Stimulated activated naive CD8-positive, alpha-beta T cell treated with anti-CD3 and anti-CD28 coated beads, Interleukin-15, amount 100 ng/mL, for 72 hours (primary cell): ENCODE measurements at regions not wholly inside any gene's neighbourhood (a gene's known extent, or its start where the extent isn't known, plus 50 kb on each side); places are given as distances from the start of the nearest gene placed in this dataset.

Experiments
- ATAC-seq: fragments of 150-1000 bp; cut with Tn5 transposase; 2 replicates; pipeline ENCODE4 v1.10.0; 2021; ENCODE audit warnings: mild to moderate bottlenecking, moderate library complexity
- DNase-seq, 2 donors: peaks; one replicate each; pipeline ENCODE4 v3.0.0; 2021 to 2022
- H3K27ac Mint-ChIP-seq, 2 donors: one replicate each; pipeline ENCODE4 v1.8.0; 2022; ENCODE audit warnings: mild to moderate bottlenecking in 2 of 2, mixed read lengths in 2 of 2, moderate library complexity in 2 of 2
- H3K27me3 Mint-ChIP-seq: one replicate; pipeline ENCODE4 v1.8.0; 2022; ENCODE audit warnings: mixed read lengths
- H3K4me1 Mint-ChIP-seq: one replicate; pipeline ENCODE4 v1.8.0; 2022; ENCODE audit warnings: mild to moderate bottlenecking, mixed read lengths
- H3K4me3 Mint-ChIP-seq, 2 donors: one replicate each; pipeline ENCODE4 v1.8.0; 2022; ENCODE audit warnings: mild to moderate bottlenecking in 2 of 2, mixed read lengths in 2 of 2, moderate library complexity in 1 of 2
- H3K9me3 Mint-ChIP-seq, 2 donors: one replicate each; pipeline ENCODE4 v1.8.0; 2022; ENCODE audit warnings: mixed read lengths in 2 of 2

- peaks cover 0 to 9% of the 10 kb centered on the region in 2 donors for H3K9me3 Mint-ChIP-seq
- no peak overlapping the region for H3K27ac Mint-ChIP-seq
- H3K4me3 Mint-ChIP-seq = no peak overlapping the region
- DNase-seq (no peak), ATAC-seq (no peak)
- H3K27me3 Mint-ChIP-seq = no peaks in the 10 kb centered on the region
- no peaks in the 10 kb centered on the region for H3K4me1 Mint-ChIP-seq
Observed at GRCh38 chr15:39468331-39468730, 112.5 kb upstream of the THBS1 start.

GRCh38 chr15:39468828-39469227 is 112.1 kb upstream of the THBS1 start:
- no peak overlapping the region for H3K4me3 Mint-ChIP-seq

GRCh38 chr15:39471785-39472574 is 108.9 kb upstream of the THBS1 start:
- DNase-seq (no peak), ATAC-seq (no peak)
- Mint-ChIP-seq H3K4me3 (no peak overlapping the region), H3K27ac (peak overlapping the region in 1 of 2 donors; percentile 62), H3K4me1 (no peaks in the 10 kb centered on the region), H3K27me3 (no peaks in the 10 kb centered on the region), H3K9me3 (peaks cover 0 to 9% of the 10 kb centered on the region in 2 donors)

More at GRCh38 chr15:39468828-39469227, 112.1 kb upstream of the THBS1 start:
- peaks cover 0 to 9% of the 10 kb centered on the region in 2 donors for H3K9me3 Mint-ChIP-seq
- H3K27ac Mint-ChIP-seq = no peak overlapping the region
- H3K27me3 Mint-ChIP-seq = no peaks in the 10 kb centered on the region
- no peaks in the 10 kb centered on the region for H3K4me1 Mint-ChIP-seq
- no peak for ATAC-seq
- no peak for DNase-seq

GRCh38 chr15:39472621-39473297 is 108.1 kb upstream of the THBS1 start:
- H3K4me3 Mint-ChIP-seq = no peak overlapping the region
- H3K27me3 Mint-ChIP-seq = no peaks in the 10 kb centered on the region
- no peak for DNase-seq
- no peak for ATAC-seq
- no peak overlapping the region for H3K27ac Mint-ChIP-seq
- no peaks in the 10 kb centered on the region for H3K4me1 Mint-ChIP-seq
- peaks cover 0 to 9% of the 10 kb centered on the region in 2 donors for H3K9me3 Mint-ChIP-seq

- DNase-seq (no peak), ATAC-seq (no peak)
- H3K27ac Mint-ChIP-seq = no peak overlapping the region
- peaks cover 0 to 9% of the 10 kb centered on the region in 2 donors for H3K9me3 Mint-ChIP-seq
- no peak overlapping the region for H3K4me3 Mint-ChIP-seq
- no peaks in the 10 kb centered on the region for H3K27me3 Mint-ChIP-seq
- H3K4me1 Mint-ChIP-seq = no peaks in the 10 kb centered on the region
Observed at GRCh38 chr15:39473298-39473947, 107.5 kb upstream of the THBS1 start.

- DNase-seq = no peak
- H3K27ac Mint-ChIP-seq = no peak overlapping the region
- H3K27me3 Mint-ChIP-seq = no peaks in the 10 kb centered on the region
- ATAC-seq = no peak
- no peaks in the 10 kb centered on the region for H3K4me1 Mint-ChIP-seq
- no peak overlapping the region for H3K4me3 Mint-ChIP-seq
- peaks cover 0 to 9% of the 10 kb centered on the region in 2 donors for H3K9me3 Mint-ChIP-seq
Observed at GRCh38 chr15:39474657-39475056, 106.2 kb upstream of the THBS1 start.

- DNase-seq = no peak
- no peak overlapping the region for H3K27ac Mint-ChIP-seq
- no peaks in the 10 kb centered on the region for H3K27me3 Mint-ChIP-seq
- no peak overlapping the region for H3K4me3 Mint-ChIP-seq
- H3K4me1 Mint-ChIP-seq = no peaks in the 10 kb centered on the region
- H3K9me3 Mint-ChIP-seq = no peaks in the 10 kb centered on the region
- no peak for ATAC-seq
Observed at GRCh38 chr15:39478996-39479395, 101.9 kb upstream of the THBS1 start.

GRCh38 chr15:39479911-39480310 is 101.0 kb upstream of the THBS1 start:
- Mint-ChIP-seq H3K27me3 (no peaks in the 10 kb centered on the region), H3K27ac (no peak overlapping the region), H3K4me3 (no peak overlapping the region), H3K4me1 (no peaks in the 10 kb centered on the region), H3K9me3 (no peaks in the 10 kb centered on the region)
- ATAC-seq = no peak
- DNase-seq = no peak

GRCh38 chr15:39482459-39482858 is 98.4 kb upstream of the THBS1 start:
- H3K4me3 Mint-ChIP-seq = no peak overlapping the region
- H3K4me1 Mint-ChIP-seq = no peaks in the 10 kb centered on the region
- DNase-seq (no peak), ATAC-seq (no peak)
- no peaks in the 10 kb centered on the region for H3K27me3 Mint-ChIP-seq
- no peak overlapping the region for H3K27ac Mint-ChIP-seq
- no peaks in the 10 kb centered on the region for H3K9me3 Mint-ChIP-seq

- H3K9me3 Mint-ChIP-seq = no peaks in the 10 kb centered on the region
- no peak overlapping the region for H3K27ac Mint-ChIP-seq
- DNase-seq = no peak
- no peak for ATAC-seq
- H3K27me3 Mint-ChIP-seq = no peaks in the 10 kb centered on the region
- no peaks in the 10 kb centered on the region for H3K4me1 Mint-ChIP-seq
- no peak overlapping the region for H3K4me3 Mint-ChIP-seq
Observed at GRCh38 chr15:39486621-39487457, 94.0 kb upstream of the THBS1 start.

- H3K27ac Mint-ChIP-seq = no peak overlapping the region
- no peak for ATAC-seq
- no peaks in the 10 kb centered on the region for H3K27me3 Mint-ChIP-seq
- no peak for DNase-seq
- H3K9me3 Mint-ChIP-seq = no peaks in the 10 kb centered on the region
- no peaks in the 10 kb centered on the region for H3K4me1 Mint-ChIP-seq
- no peak overlapping the region for H3K4me3 Mint-ChIP-seq
Observed at GRCh38 chr15:39487458-39487735, 93.5 kb upstream of the THBS1 start.

- no peak for ATAC-seq
- Mint-ChIP-seq H3K27ac (no peak overlapping the region), H3K4me1 (no peaks in the 10 kb centered on the region), H3K4me3 (no peak overlapping the region), H3K9me3 (no peaks in the 10 kb centered on the region), H3K27me3 (no peaks in the 10 kb centered on the region)
- DNase-seq = no peak
Observed at GRCh38 chr15:39488516-39488915, 92.4 kb upstream of the THBS1 start.

GRCh38 chr15:39488961-39489360 is 91.9 kb upstream of the THBS1 start:
- Mint-ChIP-seq H3K4me3 (no peak overlapping the region), H3K27ac (no peak overlapping the region), H3K9me3 (no peaks in the 10 kb centered on the region), H3K4me1 (no peaks in the 10 kb centered on the region), H3K27me3 (no peaks in the 10 kb centered on the region)
- ATAC-seq (no peak), DNase-seq (no peak)

- H3K9me3 Mint-ChIP-seq = no peaks in the 10 kb centered on the region
- no peak overlapping the region for H3K27ac Mint-ChIP-seq
- no peak overlapping the region for H3K4me3 Mint-ChIP-seq
- peaks cover 7% of the 10 kb centered on the region for H3K27me3 Mint-ChIP-seq
- no peak for DNase-seq
- ATAC-seq = no peak
- no peaks in the 10 kb centered on the region for H3K4me1 Mint-ChIP-seq
Observed at GRCh38 chr15:39491115-39491885, 89.6 kb upstream of the THBS1 start.

GRCh38 chr15:39491886-39492490 is 88.9 kb upstream of the THBS1 start:
- Mint-ChIP-seq H3K9me3 (no peaks in the 10 kb centered on the region), H3K4me3 (no peak overlapping the region), H3K27ac (no peak overlapping the region), H3K4me1 (no peaks in the 10 kb centered on the region), H3K27me3 (peaks cover 10% of the 10 kb centered on the region)
- ATAC-seq (no peak), DNase-seq (no peak)
